SIG-M5 treated with dmso at 0.1 percent for 504 hours (cell line): ENCODE measurements at regions not wholly inside any gene's neighbourhood (a gene's known extent, or its start where the extent isn't known, plus 50 kb on each side); places are given as distances from the start of the nearest gene placed in this dataset.

ENCODE experiments used
- DNase-seq: peaks from one replicate; lab custom pipeline; 2025; ENCODE audit not compliant: unreplicated experiment; lab: John Stamatoyannopoulos, UW

- no peak for DNase-seq
These were observed 57.9 kb upstream of the SLC5A9 start for GRCh38 chr1:48164571-48164970.

- DNase-seq, result no peak
These were observed 61.9 kb upstream of the SLC5A9 start for GRCh38 chr1:48160486-48161132.

GRCh38 chr1:48139275-48139674 is 83.2 kb upstream of the SLC5A9 start:
- no peak for DNase-seq

- no peak for DNase-seq
These were observed 94.5 kb upstream of the SLC5A9 start for GRCh38 chr1:48127735-48128685.

- no peak for DNase-seq
These were observed 98.9 kb upstream of the SLC5A9 start for GRCh38 chr1:48123647-48124046.

- no peak for DNase-seq
These were observed 100.6 kb upstream of the SLC5A9 start for GRCh38 chr1:48121955-48122354.

GRCh38 chr1:48120621-48121020 is 101.9 kb upstream of the SLC5A9 start:
- DNase-seq, result no peak

GRCh38 chr1:48115835-48116234 is 106.7 kb upstream of the SLC5A9 start:
- DNase-seq, result no peak

- no peak for DNase-seq
These were observed 107.7 kb upstream of the SLC5A9 start for GRCh38 chr1:48114596-48115382.

GRCh38 chr1:48109390-48110013 is 112.3 kb upstream of the TRABD2B start:
- peak; percentile 31 for DNase-seq

- no peak for DNase-seq
These were observed 110.3 kb upstream of the TRABD2B start for GRCh38 chr1:48107516-48107915.

GRCh38 chr1:48106049-48106448 is 108.9 kb upstream of the TRABD2B start:
- DNase-seq, result no peak

GRCh38 chr1:48105165-48105564 is 108.0 kb upstream of the TRABD2B start:
- no peak for DNase-seq

- DNase-seq, result no peak
These were observed 106.3 kb upstream of the TRABD2B start for GRCh38 chr1:48103495-48103894.

GRCh38 chr1:48102766-48103165 is 105.6 kb upstream of the TRABD2B start:
- no peak for DNase-seq

- DNase-seq, result no peak
These were observed 102.0 kb upstream of the TRABD2B start for GRCh38 chr1:48099072-48099773.

- DNase-seq, result peak; percentile 45
These were observed 96.7 kb upstream of the TRABD2B start for GRCh38 chr1:48093696-48094528.

GRCh38 chr1:48093147-48093546 is 96.0 kb upstream of the TRABD2B start:
- no peak for DNase-seq

GRCh38 chr1:48092401-48092800 is 95.2 kb upstream of the TRABD2B start:
- no peak for DNase-seq
